Epithelial cell of proximal tubule (primary cell): ENCODE measurements at regions not wholly inside any gene's neighbourhood (a gene's known extent, or its start where the extent isn't known, plus 50 kb on each side); places are given as distances from the start of the nearest gene placed in this dataset.

ENCODE experiments used
- DNase-seq: peaks from one replicate; pipeline ENCODE4 v3.0.0-alpha.2; 2011; ENCODE audit warnings: low read depth
- H3K4me3 ChIP-seq: 2 replicates; pipeline ENCODE4 v1.5.1; 2011; ENCODE audit warnings: low read depth, mild to moderate bottlenecking, low read length
- CTCF ChIP-seq: conservative IDR thresholded peaks from 2 replicates; pipeline ENCODE4 v1.5.1; 2012; ENCODE audit warnings: low read depth, mild to moderate bottlenecking, low read length

- H3K4me3 ChIP-seq: no peak overlapping the region
- TF ChIP-seq CTCF: no peak
- DNase-seq: no peak
These were observed 200.3 kb upstream of the DIO3 start for GRCh38 chr14:101361044-101361443.

GRCh38 chr14:101361451-101362433 is 199.6 kb upstream of the DIO3 start:
- H3K4me3 ChIP-seq: no peak overlapping the region
- no peak for TF ChIP-seq CTCF
- DNase-seq: no peak

DNA sequence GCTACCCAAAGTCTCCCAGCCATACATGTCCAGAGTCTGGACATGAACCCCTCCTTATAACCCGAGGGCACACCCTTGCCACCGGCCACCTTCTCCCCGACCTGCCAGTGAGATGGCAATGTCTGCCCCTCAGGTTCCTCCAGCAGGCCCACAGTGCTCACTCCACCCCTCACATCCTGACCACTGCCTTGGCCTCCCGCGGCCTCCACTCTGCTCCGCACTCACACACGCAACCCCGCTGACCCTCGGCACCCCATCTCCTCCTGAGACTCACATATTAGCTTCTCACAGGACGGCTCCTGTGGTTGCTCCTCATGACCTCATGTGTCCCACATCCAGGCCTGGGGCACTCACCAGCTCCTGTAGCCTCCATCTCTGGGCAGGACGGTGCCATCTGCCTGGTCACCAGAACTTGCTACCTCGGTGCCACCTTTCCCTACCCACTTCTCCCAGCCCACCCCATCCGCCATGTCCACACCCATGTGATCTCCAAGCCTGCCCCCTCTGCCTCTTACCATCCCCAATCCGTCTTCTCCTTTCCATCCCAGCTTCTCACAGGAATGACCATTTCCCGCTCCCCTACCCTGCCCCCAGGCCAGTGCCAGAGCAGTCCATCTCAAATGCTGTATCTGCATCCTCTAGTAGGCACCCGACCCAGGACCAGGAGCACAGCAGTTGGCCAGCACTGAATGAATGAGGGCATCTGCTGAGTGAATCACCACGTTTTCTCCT is 198.6 kb upstream of the DIO3 start:
- H3K4me3 ChIP-seq: no peak overlapping the region
- DNase-seq: no peak
- no peak for TF ChIP-seq CTCF

GRCh38 chr14:101363261-101363555 is 198.1 kb upstream of the DIO3 start:
- no peak overlapping the region for H3K4me3 ChIP-seq
- TF ChIP-seq CTCF: no peak
- DNase-seq: no peak

DNA sequence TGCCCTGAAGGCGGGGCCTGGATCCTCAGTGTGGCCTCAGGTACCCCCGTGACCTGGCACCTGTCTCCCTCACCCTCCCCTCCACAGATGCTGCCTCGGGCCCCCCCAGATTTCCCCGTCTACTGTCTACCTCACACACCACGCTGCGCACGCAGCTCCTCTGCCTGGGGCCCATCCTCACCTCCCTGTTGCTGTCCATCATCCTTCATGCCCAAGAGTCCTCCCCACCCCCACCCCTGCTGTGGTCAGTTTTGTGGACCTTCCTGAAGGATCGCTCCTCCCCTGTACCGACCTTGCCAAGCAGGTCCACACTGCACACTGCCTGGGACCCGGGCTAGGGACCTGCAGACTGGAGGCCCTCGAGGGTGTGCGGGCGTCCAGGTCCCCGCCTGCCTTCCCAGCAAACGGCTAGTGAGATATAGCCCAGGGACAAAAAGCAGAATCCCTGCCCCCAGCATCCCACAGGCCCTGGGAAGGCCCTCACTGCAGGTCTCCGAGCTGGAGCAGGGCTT is 197.4 kb upstream of the DIO3 start:
- no peak overlapping the region for H3K4me3 ChIP-seq
- TF ChIP-seq CTCF: no peak
- no peak for DNase-seq

GRCh38 chr14:101364503-101365328 is 196.6 kb upstream of the DIO3 start:
- no peak for DNase-seq
- no peak for TF ChIP-seq CTCF
- no peak overlapping the region for H3K4me3 ChIP-seq
